ENCODE measurements at regions not wholly inside any gene's neighbourhood (a gene's known extent, or its start where the extent isn't known, plus 50 kb on each side); places are given as distances from the start of the nearest gene placed in this dataset.

DNA sequence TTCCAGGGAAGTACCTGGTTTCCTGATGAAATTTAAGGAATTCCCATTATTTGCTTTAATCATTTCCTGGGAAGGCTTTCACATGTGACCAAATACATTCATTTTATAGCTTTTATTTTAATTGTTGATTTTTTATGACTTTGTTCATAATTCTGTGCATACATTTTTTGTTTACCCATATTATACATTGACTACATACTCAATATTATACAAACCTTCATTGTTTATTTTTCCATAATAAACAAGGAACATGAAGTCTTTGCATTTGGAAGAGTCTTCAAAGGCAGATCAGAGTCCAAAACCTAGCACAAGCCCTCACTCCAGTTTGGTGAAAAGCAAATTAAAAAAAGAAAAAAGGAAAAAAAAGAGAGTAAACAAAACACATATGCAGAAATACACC is 218.3 kb upstream of the NRIP1 start:
- TF ChIP-seq ZNF707 (tag by site-specific recombination; IDR thresholded peaks at IDR 0.05), result no peak
- TF ChIP-seq, protein P1, sequence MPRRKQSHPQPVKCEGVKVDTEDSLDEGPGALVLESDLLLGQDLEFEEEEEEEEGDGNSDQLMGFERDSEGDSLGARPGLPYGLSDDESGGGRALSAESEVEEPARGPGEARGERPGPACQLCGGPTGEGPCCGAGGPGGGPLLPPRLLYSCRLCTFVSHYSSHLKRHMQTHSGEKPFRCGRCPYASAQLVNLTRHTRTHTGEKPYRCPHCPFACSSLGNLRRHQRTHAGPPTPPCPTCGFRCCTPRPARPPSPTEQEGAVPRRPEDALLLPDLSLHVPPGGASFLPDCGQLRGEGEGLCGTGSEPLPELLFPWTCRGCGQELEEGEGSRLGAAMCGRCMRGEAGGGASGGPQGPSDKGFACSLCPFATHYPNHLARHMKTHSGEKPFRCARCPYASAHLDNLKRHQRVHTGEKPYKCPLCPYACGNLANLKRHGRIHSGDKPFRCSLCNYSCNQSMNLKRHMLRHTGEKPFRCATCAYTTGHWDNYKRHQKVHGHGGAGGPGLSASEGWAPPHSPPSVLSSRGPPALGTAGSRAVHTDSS (tag by site-specific recombination; IDR thresholded peaks at IDR 0.05), result no peak
- no peak for TF ChIP-seq ZNF792 (tag by site-specific recombination; IDR thresholded peaks at IDR 0.05)
- TF ChIP-seq CTCF (tag by site-specific recombination; IDR thresholded peaks at IDR 0.05), result no peak

All from HEK293 (cell line).